ENCODE measurements at regions not wholly inside any gene's neighbourhood (a gene's known extent, or its start where the extent isn't known, plus 50 kb on each side); places are given as distances from the start of the nearest gene placed in this dataset.

DNA sequence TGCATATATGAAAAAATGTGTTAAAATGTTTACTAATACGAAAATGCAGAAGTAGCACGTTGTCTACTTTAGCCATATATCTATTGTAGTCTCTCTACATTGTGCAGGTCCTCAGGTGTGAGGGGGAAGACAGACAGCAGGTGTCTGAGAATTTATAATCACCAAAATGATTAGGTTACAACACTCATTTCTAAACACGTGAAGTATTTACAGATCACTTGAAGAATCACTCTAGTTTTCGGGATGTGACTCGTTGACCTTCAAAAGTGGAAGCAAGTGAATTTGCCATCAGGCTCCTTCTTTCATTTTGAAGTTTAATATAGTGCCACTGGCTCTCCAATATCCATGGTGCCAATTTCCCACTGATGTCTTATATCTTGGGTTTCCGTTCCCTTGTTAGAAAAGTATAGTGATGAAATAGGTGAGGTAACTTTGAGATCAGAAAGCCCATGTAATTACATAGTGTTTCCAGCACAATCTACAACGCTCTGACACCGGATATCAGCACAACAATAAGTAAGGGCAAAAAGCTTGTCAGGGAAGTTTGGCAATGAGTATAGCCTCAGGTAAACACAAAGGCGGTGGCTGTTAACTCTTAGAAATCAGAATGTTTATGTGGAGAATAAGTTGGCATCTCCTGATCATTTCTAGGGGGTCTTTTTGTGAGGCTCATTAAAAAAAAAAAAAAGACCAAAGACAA is 57.5 kb upstream of the SP4 start:
- no peak for FAIRE-seq

DNA sequence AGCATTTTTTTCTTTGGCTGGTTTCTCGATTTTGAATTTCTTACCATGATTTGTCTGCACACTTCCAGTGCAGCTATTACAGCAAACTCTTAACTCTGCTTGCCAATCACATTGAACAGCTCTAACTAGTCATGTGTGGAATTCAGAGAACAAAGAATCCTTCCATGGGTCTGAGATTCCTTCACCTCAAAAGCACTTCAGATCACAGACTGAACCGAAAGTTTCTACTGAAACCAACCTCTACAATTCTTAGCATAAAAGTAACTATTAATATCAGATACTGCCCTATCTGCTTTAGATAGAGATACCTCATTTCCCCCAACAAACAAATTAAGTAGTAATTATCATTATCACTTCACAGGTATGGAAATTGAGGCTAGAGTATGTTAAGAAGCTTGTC is 56.5 kb upstream of the SP4 start:
- FAIRE-seq = no peak

DNA sequence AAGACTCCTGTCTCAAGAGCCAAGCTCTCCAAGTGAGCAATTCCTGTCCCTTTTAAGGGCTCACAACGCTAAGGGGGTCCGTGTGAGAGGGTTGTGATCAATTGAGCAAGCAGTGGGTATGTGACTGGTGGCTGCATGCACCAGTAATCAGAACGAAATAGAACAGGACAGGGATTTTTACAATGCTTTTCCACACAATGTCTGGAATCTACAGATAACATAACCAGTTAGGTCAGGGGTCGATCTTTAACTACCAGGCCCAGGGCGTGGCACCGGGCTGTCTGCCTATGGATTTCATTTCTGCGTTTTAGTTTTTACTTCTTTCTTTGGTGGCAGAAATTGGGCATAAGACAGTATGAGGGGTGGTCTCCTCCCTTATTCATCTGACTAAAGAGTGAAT is 54.9 kb upstream of the SP4 start:
- FAIRE-seq = no peak

DNA sequence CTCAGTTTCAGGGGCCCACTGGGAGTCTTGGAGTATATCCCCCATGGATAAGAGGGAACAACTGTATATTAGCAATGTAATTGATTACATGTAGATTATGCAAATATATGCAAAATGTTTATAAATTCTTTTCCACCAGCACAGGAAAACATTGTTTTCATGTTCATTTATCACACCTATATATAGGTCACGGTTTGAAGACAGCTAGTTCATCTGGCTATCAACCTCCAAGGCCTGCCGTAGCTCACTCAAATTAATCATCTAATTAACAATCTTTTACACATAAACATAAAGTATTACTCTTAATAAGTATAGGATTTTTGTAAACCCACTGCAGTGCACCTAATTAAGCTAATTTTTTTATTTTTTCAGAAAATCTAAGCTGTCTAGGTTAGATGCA is 53.7 kb upstream of the SP4 start:
- FAIRE-seq = no peak

DNA sequence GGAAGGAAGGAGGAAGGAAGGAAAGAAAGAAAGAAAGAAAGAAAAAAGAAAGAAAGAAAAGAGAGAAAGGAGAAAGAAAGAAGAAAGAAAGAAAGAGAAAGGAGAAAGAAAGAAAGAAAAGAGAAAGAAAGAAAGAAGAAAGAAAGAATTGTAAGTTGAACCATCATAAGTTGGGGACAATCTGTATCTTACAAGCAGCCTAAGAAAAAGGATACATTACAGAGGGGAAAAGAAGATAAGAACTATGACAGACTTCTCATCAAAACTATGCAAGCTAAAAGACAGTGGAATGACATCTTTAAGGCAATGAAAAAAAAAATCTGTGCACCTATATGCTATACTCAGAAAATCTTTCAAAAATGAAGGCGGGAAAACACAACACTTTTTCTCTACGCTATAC is 50.3 kb upstream of the SP4 start:
- FAIRE-seq = no peak

All from endometrium (tissue), 2 donors.